Epithelial cell of esophagus (primary cell): ENCODE measurements at regions not wholly inside any gene's neighbourhood (a gene's known extent, or its start where the extent isn't known, plus 50 kb on each side); places are given as distances from the start of the nearest gene placed in this dataset.

ENCODE experiments used
- DNase-seq: peaks from one replicate; pipeline ENCODE4 v3.0.0; 2010; ENCODE audit warnings: low read depth
- H3K4me3 ChIP-seq: 2 replicates; pipeline ENCODE4 v1.5.1; 2011; ENCODE audit warnings: mild to moderate bottlenecking, low read length, control low read depth
- CTCF ChIP-seq: IDR thresholded peaks from 2 replicates; pipeline ENCODE4 v1.5.1; 2011; ENCODE audit warnings: low read depth, mild to moderate bottlenecking, low read length, control low read depth, inconsistent platforms; ENCODE audit not compliant: insufficient read depth; ENCODE audit errors: missing control alignments

- H3K4me3 ChIP-seq, result no peak overlapping the region
- TF ChIP-seq CTCF, result no peak
- DNase-seq, result no peak
Measured at GRCh38 chr14:100663761-100664052, 63.0 kb upstream of the DLK1 start.

- no peak for DNase-seq
- TF ChIP-seq CTCF, result no peak
- no peak overlapping the region for H3K4me3 ChIP-seq
Measured at GRCh38 chr14:100664231-100664630, 62.5 kb upstream of the DLK1 start.

- no peak for TF ChIP-seq CTCF
- no peak overlapping the region for H3K4me3 ChIP-seq
- no peak for DNase-seq
Measured at GRCh38 chr14:100664841-100665510, 61.7 kb upstream of the DLK1 start.

DNA sequence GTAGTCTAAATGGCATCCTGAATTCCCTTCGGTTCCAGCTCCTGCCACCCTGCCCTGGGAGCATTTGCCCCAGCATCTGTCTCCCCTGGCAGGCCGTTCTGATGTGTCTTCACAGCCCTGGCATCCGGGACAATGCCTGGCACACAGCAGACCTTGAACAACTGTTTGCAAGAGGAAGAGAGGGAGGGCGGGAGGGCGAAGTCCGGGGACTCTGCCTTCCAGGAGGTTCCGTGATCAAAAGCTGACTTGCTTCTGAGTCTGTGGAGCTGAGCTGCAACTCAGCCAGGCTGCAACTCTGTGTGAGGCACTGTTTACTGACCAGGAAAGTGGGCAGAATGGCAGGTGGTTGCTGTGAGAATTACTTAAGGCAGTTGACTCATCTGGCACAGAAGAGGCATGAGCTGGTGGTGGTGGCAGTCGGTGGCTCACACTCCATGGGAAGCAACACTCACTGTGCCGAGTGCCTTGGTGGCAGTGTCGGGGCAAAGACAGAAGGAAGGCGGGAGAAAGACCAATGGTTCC is 61.1 kb upstream of the DLK1 start:
- peak; percentile 57 for DNase-seq
- H3K4me3 ChIP-seq, result no peak overlapping the region
- no peak for TF ChIP-seq CTCF

DNA sequence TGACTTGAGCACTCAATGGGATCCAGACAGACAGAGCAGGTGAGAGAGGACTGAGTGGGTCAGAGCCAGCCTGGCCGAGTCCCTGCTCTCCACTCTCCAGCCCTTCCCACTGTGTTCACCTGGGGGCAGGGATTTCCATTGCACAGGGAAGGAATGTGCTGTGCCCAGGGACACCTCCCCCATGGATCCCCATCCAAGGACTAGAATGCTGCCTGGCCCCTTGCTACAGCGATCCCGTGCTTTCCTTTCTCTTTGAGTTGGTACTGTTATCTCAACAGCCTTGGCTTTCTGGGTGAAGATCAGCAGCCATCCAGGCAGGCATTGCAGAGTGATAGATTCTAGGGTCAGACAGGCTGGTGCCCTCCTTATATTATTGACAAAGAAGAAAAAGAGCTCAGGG is 60.3 kb upstream of the DLK1 start:
- no peak for TF ChIP-seq CTCF
- no peak overlapping the region for H3K4me3 ChIP-seq
- no peak for DNase-seq

GRCh38 chr14:100666851-100667250 is 59.8 kb upstream of the DLK1 start:
- H3K4me3 ChIP-seq, result no peak overlapping the region
- no peak for DNase-seq
- no peak for TF ChIP-seq CTCF

DNA sequence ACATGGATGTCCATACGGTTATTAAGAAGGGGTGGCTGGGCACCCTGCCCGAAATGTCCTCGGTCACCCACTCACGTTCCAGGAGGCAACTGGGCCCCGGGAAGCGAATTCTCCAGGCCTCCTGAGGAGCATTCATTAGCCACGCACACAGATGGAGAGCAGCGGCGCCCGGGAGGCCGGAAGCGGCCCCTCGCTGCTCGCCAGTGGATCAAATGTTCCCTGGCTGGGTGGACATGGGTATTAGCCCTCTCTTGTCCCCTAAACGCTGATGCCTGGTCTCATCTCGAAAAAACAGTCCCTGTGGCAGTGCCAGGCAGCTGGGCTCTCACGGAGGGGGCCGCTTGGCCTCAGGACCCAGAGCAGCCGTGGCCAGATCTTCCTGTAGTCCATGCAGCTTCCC is 59.0 kb upstream of the DLK1 start:
- TF ChIP-seq CTCF, result no peak
- H3K4me3 ChIP-seq, result no peak overlapping the region
- DNase-seq, result no peak
